Body of pancreas (tissue), 4 donors: ENCODE measurements at regions not wholly inside any gene's neighbourhood (a gene's known extent, or its start where the extent isn't known, plus 50 kb on each side); places are given as distances from the start of the nearest gene placed in this dataset. TPM values are rescaled to one million over a fixed set of nuclear protein-coding genes. Genes with fewer than 3 reads are reported as not detected.

ENCODE experiments used
- ATAC-seq: fragments of 150-250 bp; one replicate; pipeline ENCODE4 v1.9.1; 2016
- DNase-seq, 4 donors: peaks; one replicate each; pipeline ENCODE4 v3.0.0-alpha.2; 2019
- H3K27ac ChIP-seq, 4 donors: fragments of 200-600 bp; sonication (generic); 1 replicate in 3 of 4; 2 replicates in 1 of 4; pipeline versions ENCODE4 v1.5.1 to v1.6.1; 2016 to 2019; ENCODE audit warnings: mild to moderate bottlenecking in 1 of 4, mixed read lengths in 1 of 4, moderate library complexity in 1 of 4
- H3K27me3 ChIP-seq, 2 donors: fragments of 200-600 bp; sonication (generic); one replicate each; pipeline ENCODE4 v1.6.0; 2016; ENCODE audit warnings: mild to moderate bottlenecking in 1 of 2
- H3K36me3 ChIP-seq, 2 donors: fragments of 200-600 bp; sonication (generic); replicated peaks in 1 of 2; 2 replicates each; pipeline ENCODE4 v1.5.1; 2016; ENCODE audit warnings: low read depth in 2 of 2; ENCODE audit not compliant: insufficient read depth in 1 of 2
- H3K4me1 ChIP-seq: fragments of 200-600 bp; sonication (generic); one replicate; pipeline ENCODE4 v1.6.0; 2016
- H3K4me3 ChIP-seq, 2 donors: fragments of 200-600 bp; sonication (generic); 1 replicate in 1 of 2; 2 replicates in 1 of 2; pipeline ENCODE4 v1.5.1; 2016 to 2019
- H3K9me3 ChIP-seq, 3 donors: fragments of 200-600 bp; sonication (generic); 1 replicate in 2 of 3; 2 replicates in 1 of 3; pipeline ENCODE4 v1.5.1; 2016
- CTCF ChIP-seq, 7 experiments: fragments of 450-650 bp in 4 of 7; fragments of 200-600 bp in 3 of 7; sonication (generic) in 3 of 7; IDR thresholded peaks; one replicate each; pipeline ENCODE4 v1.5.1; 2016 to 2019; ENCODE audit warnings: antibody characterized with exemption in 7 of 7
- POLR2A ChIP-seq, 3 donors: fragments of 450-650 bp; IDR thresholded peaks; one replicate each; pipeline ENCODE4 v1.6.1; 2016; ENCODE audit warnings: antibody characterized with exemption in 3 of 3, mild to moderate bottlenecking in 2 of 3
- WGBS, 2 donors: methylation state at CpG; one replicate each; pipeline ENCODE4 v1.1.5; 2017; 5-methylcytosine and 5-hydroxymethylcytosine counted together
- intact Hi-C: fragments of 100-400 bp; cut with DNase I; formaldehyde crosslinking; loops from one replicate; pipeline ENCODE4 v1.15.1; 2023
- small RNA-seq: library from RNA; depleted of rRNA; stranded (forward); fragments of <200 nt; gene quantifications from one replicate; pipeline ENCODE3, GENCODE V24; 2016

GRCh38 chr2:126586317-126586716 is 69.6 kb upstream of the GYPC start:
- no peak overlapping the region for H3K4me3 ChIP-seq
- ATAC-seq (no peak), DNase-seq (no peak)
- H3K27ac ChIP-seq, result no peak overlapping the region
- TF ChIP-seq CTCF (IDR thresholded peaks at IDR 0.05) (no peak), POLR2A (IDR thresholded peaks at IDR 0.05) (no peak)
- H3K36me3 ChIP-seq, result no peaks in the 10 kb centered on the region
- 69 to 74% methylated on average over 8 of the region's 8 CpGs for WGBS, 2 donors
- H3K27me3 ChIP-seq, result no peaks in the 10 kb centered on the region
- no peaks in the 10 kb centered on the region for H3K4me1 ChIP-seq
- intact Hi-C loops, result no loop called here
- no peaks in the 10 kb centered on the region for H3K9me3 ChIP-seq

- no peaks in the 10 kb centered on the region for H3K36me3 ChIP-seq
- peaks cover 0 to 3% (median 0%) of the 10 kb centered on the region in 3 donors for H3K9me3 ChIP-seq
- 78 to 79% methylated on average over 2 of the region's 2 CpGs for WGBS, 2 donors
- no peak overlapping the region for H3K4me3 ChIP-seq
- DNase-seq (no peak), ATAC-seq (no peak)
- H3K4me1 ChIP-seq, result no peaks in the 10 kb centered on the region
- TF ChIP-seq CTCF (IDR thresholded peaks at IDR 0.05) (no peak), POLR2A (IDR thresholded peaks at IDR 0.05) (no peak)
- intact Hi-C loops, result no loop called here
- no peaks in the 10 kb centered on the region for H3K27me3 ChIP-seq
- H3K27ac ChIP-seq, result no peak overlapping the region
Measured at GRCh38 chr2:126599062-126599461, 56.9 kb upstream of the GYPC start.

- WGBS, 2 donors, result 61 to 91% methylated on average over 2 to 3 of the region's 3 CpGs
- DNase-seq, result no peak
Measured at GRCh38 chr2:126600742-126601141, 55.2 kb upstream of the GYPC start.

GRCh38 chr2:126602334-126602733 is 53.6 kb upstream of the GYPC start:
- no peak for TF ChIP-seq CTCF (IDR thresholded peaks at IDR 0.05)
- TF ChIP-seq POLR2A (IDR thresholded peaks at IDR 0.05), result no peak
- H3K4me1 ChIP-seq, result no peaks in the 10 kb centered on the region
- H3K27ac ChIP-seq, result no peak overlapping the region
- no peaks in the 10 kb centered on the region for H3K36me3 ChIP-seq
- intact Hi-C loops, result no loop called here
- no peak overlapping the region for H3K4me3 ChIP-seq
- ATAC-seq (no peak), DNase-seq (no peak)
- 41 to 60% methylated on average over 2 of the region's 2 CpGs for WGBS, 2 donors
- no peaks in the 10 kb centered on the region for H3K27me3 ChIP-seq
- peaks cover 0 to 3% (median 0%) of the 10 kb centered on the region in 3 donors for H3K9me3 ChIP-seq

More at GRCh38 chr2:126600742-126601141, 55.2 kb upstream of the GYPC start:
- intact Hi-C loops, result no loop called here
- TF ChIP-seq POLR2A (IDR thresholded peaks at IDR 0.05) (no peak), CTCF (IDR thresholded peaks at IDR 0.05) (no peak)
- Histone ChIP-seq H3K4me3 (no peak overlapping the region), H3K27me3 (no peaks in the 10 kb centered on the region), H3K27ac (no peak overlapping the region), H3K9me3 (peaks cover 0 to 3% (median 0%) of the 10 kb centered on the region in 3 donors), H3K36me3 (no peaks in the 10 kb centered on the region), H3K4me1 (no peaks in the 10 kb centered on the region)
- ATAC-seq, result no peak

Small RNA genes lying in the stretch of these regions (small RNA-seq; reads per million reads assigned to genes)
- gene AC097499.1 (not detected), gene RNU6-259P (not detected)
